Upper lobe of left lung (tissue), 6 donors: ENCODE measurements at regions not wholly inside any gene's neighbourhood (a gene's known extent, or its start where the extent isn't known, plus 50 kb on each side); places are given as distances from the start of the nearest gene placed in this dataset.
A peak's percentile ranks its signal among the peaks of the same experiment; 100 is the strongest.

Experiments used
- ATAC-seq, 2 donors: fragments of 200-7000 bp; cut with Tn5 transposase; one replicate each; pipeline ENCODE4 v1.9.1; 2022; ENCODE audit warnings: mild to moderate bottlenecking in 2 of 2, moderate library complexity in 2 of 2; ENCODE audit not compliant: low FRiP score in 2 of 2
- DNase-seq, 2 donors: peaks; one replicate each; pipeline ENCODE4 v3.0.0-alpha.2; 2019 to 2020
- H3K27ac ChIP-seq, 4 donors: fragments of 200-600 bp; sonication (generic); one replicate each; pipeline ENCODE4 v1.5.1; 2016 to 2019
- H3K27me3 ChIP-seq, 4 donors: fragments of 200-600 bp; sonication (generic); one replicate each; pipeline ENCODE4 v1.5.1; 2017 to 2019
- H3K36me3 ChIP-seq, 4 donors: fragments of 200-600 bp; sonication (generic); one replicate each; pipeline ENCODE4 v1.5.1; 2016 to 2019
- H3K4me1 ChIP-seq, 4 donors: fragments of 200-600 bp; sonication (generic); one replicate each; pipeline ENCODE4 v1.5.1; 2018 to 2019
- H3K4me3 ChIP-seq, 4 donors: fragments of 200-600 bp; sonication (generic); one replicate each; pipeline ENCODE4 v1.5.1; 2017 to 2019; ENCODE audit warnings: mild to moderate bottlenecking in 2 of 4, moderate library complexity in 1 of 4
- H3K9me3 ChIP-seq, 4 donors: fragments of 200-600 bp; sonication (generic); one replicate each; pipeline ENCODE4 v1.5.1; 2018 to 2019
- EP300 ChIP-seq, 4 donors: sonication (generic); formaldehyde crosslinking; IDR thresholded peaks; one replicate each; pipeline ENCODE4 v1.5.1; 2017; ENCODE audit warnings: antibody characterized with exemption in 4 of 4, control low read depth in 2 of 4
- POLR2A ChIP-seq, 4 donors: fragments of 450-650 bp; IDR thresholded peaks; one replicate each; pipeline ENCODE4 v1.5.1; 2016 to 2017; ENCODE audit warnings: antibody characterized with exemption in 4 of 4, mild to moderate bottlenecking in 2 of 4
- POLR2AphosphoS5 ChIP-seq, 2 donors: sonication (generic); formaldehyde crosslinking; IDR thresholded peaks; one replicate each; pipeline ENCODE4 v1.5.1; 2017; ENCODE audit warnings: antibody characterized with exemption in 2 of 2
- WGBS, 2 donors: methylation state at CpG; one replicate each; pipeline ENCODE4 v1.1.5; 2017 to 2018; 5-methylcytosine and 5-hydroxymethylcytosine counted together
- TF ChIP-seq, protein P1 (sequence below), 6 experiments: fragments of 450-650 bp in 4 of 6; fragments of 200-600 bp in 2 of 6; sonication (generic) in 2 of 6; IDR thresholded peaks; one replicate each; pipeline ENCODE4 v1.5.1; 2016 to 2019; ENCODE audit warnings: antibody characterized with exemption in 6 of 6
- donor health status: DM: no; HTN: no; CAD: no; lungs with moderate emphysema.
- donor health status: DM: no; HTN: yes; CAD: no; lungs with severe emphysema.

- 87 to 90% methylated on average over 15 of the region's 15 CpGs for WGBS, 2 donors
- Histone ChIP-seq H3K27me3 (no peaks in the 10 kb centered on the region), H3K4me3 (no peak overlapping the region), H3K36me3 (no peaks in the 10 kb centered on the region), H3K27ac (no peak overlapping the region), H3K9me3 (no peaks in the 10 kb centered on the region), H3K4me1 (no peaks in the 10 kb centered on the region)
- TF ChIP-seq, protein P1, sequence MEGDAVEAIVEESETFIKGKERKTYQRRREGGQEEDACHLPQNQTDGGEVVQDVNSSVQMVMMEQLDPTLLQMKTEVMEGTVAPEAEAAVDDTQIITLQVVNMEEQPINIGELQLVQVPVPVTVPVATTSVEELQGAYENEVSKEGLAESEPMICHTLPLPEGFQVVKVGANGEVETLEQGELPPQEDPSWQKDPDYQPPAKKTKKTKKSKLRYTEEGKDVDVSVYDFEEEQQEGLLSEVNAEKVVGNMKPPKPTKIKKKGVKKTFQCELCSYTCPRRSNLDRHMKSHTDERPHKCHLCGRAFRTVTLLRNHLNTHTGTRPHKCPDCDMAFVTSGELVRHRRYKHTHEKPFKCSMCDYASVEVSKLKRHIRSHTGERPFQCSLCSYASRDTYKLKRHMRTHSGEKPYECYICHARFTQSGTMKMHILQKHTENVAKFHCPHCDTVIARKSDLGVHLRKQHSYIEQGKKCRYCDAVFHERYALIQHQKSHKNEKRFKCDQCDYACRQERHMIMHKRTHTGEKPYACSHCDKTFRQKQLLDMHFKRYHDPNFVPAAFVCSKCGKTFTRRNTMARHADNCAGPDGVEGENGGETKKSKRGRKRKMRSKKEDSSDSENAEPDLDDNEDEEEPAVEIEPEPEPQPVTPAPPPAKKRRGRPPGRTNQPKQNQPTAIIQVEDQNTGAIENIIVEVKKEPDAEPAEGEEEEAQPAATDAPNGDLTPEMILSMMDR (IDR thresholded peaks at IDR 0.05): no peak
- TF ChIP-seq EP300 (IDR thresholded peaks at IDR 0.05) (no peak), POLR2AphosphoS5 (IDR thresholded peaks at IDR 0.05) (no peak), POLR2A (IDR thresholded peaks at IDR 0.05) (no peak)
- DNase-seq: peak in 1 of 2 donors; percentile 44
- no peak for ATAC-seq
These were observed 69.6 kb downstream of the RBFOX3 start for GRCh38 chr17:79541056-79541850.

DNA sequence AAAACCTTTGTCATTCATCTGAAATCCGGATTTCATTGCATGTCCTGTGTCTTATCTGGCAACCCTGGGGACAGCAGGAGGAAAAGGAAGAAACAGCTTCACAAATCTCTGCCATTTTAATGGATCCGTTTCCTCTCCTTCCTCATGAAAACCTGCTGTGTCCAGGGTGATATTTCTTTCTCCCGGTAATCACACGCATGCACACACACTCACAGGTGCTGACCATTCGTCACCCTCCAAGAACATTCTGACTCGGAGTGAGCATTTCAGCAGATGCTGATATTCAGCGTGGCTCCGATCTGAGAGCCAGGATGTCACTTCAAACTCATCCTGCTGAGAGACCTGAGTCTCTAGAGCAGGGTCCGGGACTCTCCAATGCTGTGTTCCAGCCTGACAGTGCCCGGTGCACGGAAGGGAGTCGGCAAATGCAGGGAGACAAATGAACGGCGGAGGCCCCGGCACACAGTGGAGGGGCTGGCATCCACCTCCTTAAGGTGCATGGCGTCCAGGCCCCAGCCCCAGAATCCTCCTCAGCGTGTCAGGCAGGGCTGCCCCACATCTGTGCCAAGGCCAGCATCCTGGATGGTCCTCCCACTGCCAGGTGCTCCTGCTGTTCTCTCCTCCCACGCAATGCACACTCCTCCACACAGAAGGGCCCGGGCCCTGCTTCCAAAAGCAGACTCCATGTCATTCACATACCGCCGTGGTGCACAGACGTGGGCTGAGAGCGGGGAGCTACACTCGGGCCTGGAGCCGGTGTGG is 70.7 kb downstream of the RBFOX3 start:
- DNase-seq (peak in 1 of 2 donors; percentile 50), ATAC-seq (peak in 1 of 2 donors; percentile 19)
- Histone ChIP-seq H3K4me3 (no peak overlapping the region), H3K4me1 (no peaks in the 10 kb centered on the region), H3K36me3 (no peaks in the 10 kb centered on the region), H3K27ac (no peak overlapping the region), H3K27me3 (no peaks in the 10 kb centered on the region), H3K9me3 (no peaks in the 10 kb centered on the region)
- TF ChIP-seq POLR2AphosphoS5 (IDR thresholded peaks at IDR 0.05) (no peak), POLR2A (IDR thresholded peaks at IDR 0.05) (no peak), EP300 (IDR thresholded peaks at IDR 0.05) (no peak)
- TF ChIP-seq, protein P1 (IDR thresholded peaks at IDR 0.05): no peak
- 82 to 86% methylated on average over 21 to 24 of the region's 25 CpGs for WGBS, 2 donors

- WGBS, 2 donors: 90 to 93% methylated on average over 5 to 6 of the region's 6 CpGs
- no peak for DNase-seq
- Histone ChIP-seq H3K4me3 (no peak overlapping the region), H3K27ac (no peak overlapping the region), H3K4me1 (no peaks in the 10 kb centered on the region), H3K36me3 (no peaks in the 10 kb centered on the region), H3K27me3 (no peaks in the 10 kb centered on the region), H3K9me3 (no peaks in the 10 kb centered on the region)
- TF ChIP-seq EP300 (IDR thresholded peaks at IDR 0.05) (no peak), POLR2AphosphoS5 (IDR thresholded peaks at IDR 0.05) (no peak), POLR2A (IDR thresholded peaks at IDR 0.05) (no peak)
- TF ChIP-seq, protein P1 (IDR thresholded peaks at IDR 0.05): no peak
- no peak for ATAC-seq
These were observed 72.6 kb downstream of the RBFOX3 start for GRCh38 chr17:79538291-79538690.

DNA sequence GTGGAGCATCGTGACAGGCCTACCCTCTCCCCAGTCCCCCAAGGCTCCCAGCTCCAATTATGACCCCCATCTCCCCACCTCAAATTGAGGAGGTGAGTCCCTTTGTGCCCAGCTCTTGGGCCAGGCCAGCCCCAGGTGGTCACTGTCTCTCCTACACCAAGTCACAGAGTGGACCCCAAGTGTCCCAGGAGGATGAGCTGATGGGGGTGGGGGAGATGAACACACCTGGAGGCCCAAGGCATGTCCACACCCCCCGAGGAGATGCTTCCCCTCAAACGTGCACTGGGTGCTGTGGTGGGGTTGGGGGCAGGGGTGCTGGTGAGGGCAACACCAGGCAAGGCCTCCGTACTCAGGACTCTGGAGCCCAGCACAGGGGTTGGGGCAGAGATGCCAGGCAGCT is 73.2 kb downstream of the RBFOX3 start:
- WGBS, 2 donors: 77 to 91% methylated on average over 1 to 4 of the region's 4 CpGs
- ATAC-seq (no peak), DNase-seq (peak in 1 of 2 donors; percentile 9)
- no peak overlapping the region for H3K27ac ChIP-seq
- no peaks in the 10 kb centered on the region for H3K36me3 ChIP-seq
- no peaks in the 10 kb centered on the region for H3K4me1 ChIP-seq
- TF ChIP-seq, protein P1 (IDR thresholded peaks at IDR 0.05): no peak
- TF ChIP-seq POLR2AphosphoS5 (IDR thresholded peaks at IDR 0.05) (no peak), POLR2A (IDR thresholded peaks at IDR 0.05) (no peak), EP300 (IDR thresholded peaks at IDR 0.05) (no peak)
- no peaks in the 10 kb centered on the region for H3K9me3 ChIP-seq
- no peak overlapping the region for H3K4me3 ChIP-seq
- no peaks in the 10 kb centered on the region for H3K27me3 ChIP-seq
